ENCODE measurements at regions not wholly inside any gene's neighbourhood (a gene's known extent, or its start where the extent isn't known, plus 50 kb on each side); places are given as distances from the start of the nearest gene placed in this dataset.

DNA sequence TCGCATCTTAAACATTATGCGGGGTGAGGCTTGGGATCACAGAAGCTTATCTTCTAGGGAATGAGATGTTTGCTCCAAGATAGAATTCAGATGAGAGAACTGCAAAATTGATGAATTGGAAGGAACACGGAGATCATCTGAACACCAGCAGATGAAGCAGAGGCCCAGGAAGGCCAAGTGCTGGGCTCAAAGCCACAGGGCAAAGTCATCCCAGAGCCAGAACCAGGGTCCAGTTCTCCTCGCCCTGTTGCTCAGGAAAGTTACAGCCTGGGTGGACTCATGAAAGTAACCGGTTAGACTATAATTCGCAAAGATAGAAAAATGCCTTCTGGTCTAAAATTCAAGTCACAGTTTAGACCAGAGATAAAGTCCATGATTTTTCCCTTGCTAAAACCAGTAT is 456.1 kb upstream of the ID2 start:
- Histone ChIP-seq H3K79me2 (ENCODE audit: insufficient read depth, low read length) (no peaks in the 10 kb centered on the region), H2BK15ac (ENCODE audit: low read depth, low read length) (no peak overlapping the region), H3T11ph (ENCODE audit: low read length) (no peak overlapping the region), H3K23me2 (ENCODE audit: insufficient read length, low read depth, low read length, poor library complexity, severe bottlenecking) (no peaks in the 10 kb centered on the region), H3K23ac (ENCODE audit: insufficient read length, low read depth, low read length) (no peak overlapping the region), H4K5ac (ENCODE audit: insufficient read length, low read depth, low read length) (no peak overlapping the region), H3K4me2 (ENCODE audit: insufficient read depth, insufficient read length, low read length) (no peak overlapping the region), H3K4ac (ENCODE audit: low read depth, low read length) (no peak overlapping the region), H3K9me3 (ENCODE audit: control insufficient read depth, low read depth, low read length) (no peaks in the 10 kb centered on the region), H3K18ac (ENCODE audit: insufficient read length, low read depth, low read length) (no peak overlapping the region), H3K4me1 (ENCODE audit: insufficient read depth, low read length) (no peaks in the 10 kb centered on the region; the same call in 1 of the 2 replicates), H3K27me3 (ENCODE audit: insufficient read depth, low read length) (no peaks in the 10 kb centered on the region), H2AK5ac (ENCODE audit: insufficient read length, low read length) (no peak overlapping the region), H4K8ac (replicated peaks; ENCODE audit: insufficient read length, low read depth, low read length) (no peak overlapping the region), H3K9ac (ENCODE audit: extremely low read depth, insufficient read length, low read length) (no peak overlapping the region), H4K91ac (ENCODE audit: insufficient read length, low read depth, low read length) (no peak overlapping the region), H3K56ac (ENCODE audit: insufficient read length, low read depth, low read length) (no peak overlapping the region), H3K79me1 (ENCODE audit: insufficient read depth, low read depth, low read length, poor library complexity, severe bottlenecking) (no peaks in the 10 kb centered on the region), H4K20me1 (ENCODE audit: control insufficient read depth, insufficient read depth, insufficient read length) (no peaks in the 10 kb centered on the region), H3K27ac (ENCODE audit: insufficient read length, low read depth, low read length) (no peak overlapping the region), H2BK20ac (ENCODE audit: low read depth, low read length, poor library complexity, severe bottlenecking) (no peak overlapping the region), H2BK120ac (ENCODE audit: low read depth, low read length, poor library complexity, severe bottlenecking) (no peak overlapping the region), H3K14ac (ENCODE audit: insufficient read depth, low read length) (no peak overlapping the region), H2BK12ac (ENCODE audit: insufficient read length, low read depth, low read length) (no peak overlapping the region), H2AFZ (ENCODE audit: low read length) (no peak overlapping the region), H2BK5ac (ENCODE audit: insufficient read length, low read length) (no peak overlapping the region)
- H3K4me1 Mint-ChIP-seq: peaks cover 31 to 33% of the 10 kb centered on the region in 2 experiments
- TF ChIP-seq, protein P1, sequence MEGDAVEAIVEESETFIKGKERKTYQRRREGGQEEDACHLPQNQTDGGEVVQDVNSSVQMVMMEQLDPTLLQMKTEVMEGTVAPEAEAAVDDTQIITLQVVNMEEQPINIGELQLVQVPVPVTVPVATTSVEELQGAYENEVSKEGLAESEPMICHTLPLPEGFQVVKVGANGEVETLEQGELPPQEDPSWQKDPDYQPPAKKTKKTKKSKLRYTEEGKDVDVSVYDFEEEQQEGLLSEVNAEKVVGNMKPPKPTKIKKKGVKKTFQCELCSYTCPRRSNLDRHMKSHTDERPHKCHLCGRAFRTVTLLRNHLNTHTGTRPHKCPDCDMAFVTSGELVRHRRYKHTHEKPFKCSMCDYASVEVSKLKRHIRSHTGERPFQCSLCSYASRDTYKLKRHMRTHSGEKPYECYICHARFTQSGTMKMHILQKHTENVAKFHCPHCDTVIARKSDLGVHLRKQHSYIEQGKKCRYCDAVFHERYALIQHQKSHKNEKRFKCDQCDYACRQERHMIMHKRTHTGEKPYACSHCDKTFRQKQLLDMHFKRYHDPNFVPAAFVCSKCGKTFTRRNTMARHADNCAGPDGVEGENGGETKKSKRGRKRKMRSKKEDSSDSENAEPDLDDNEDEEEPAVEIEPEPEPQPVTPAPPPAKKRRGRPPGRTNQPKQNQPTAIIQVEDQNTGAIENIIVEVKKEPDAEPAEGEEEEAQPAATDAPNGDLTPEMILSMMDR (conservative IDR thresholded peaks at IDR 0.05): no peak
- no peak overlapping the region for H3K4me3 Mint-ChIP-seq
- no CpG with 5 or more reads among the region's 6 CpGs for WGBS (ENCODE audit: extremely low coverage, insufficient read length, low lambda C conversion rate)
- peaks cover 3% of the 10 kb centered on the region; the same call in 1 of the 2 replicates for H3K27me3 Mint-ChIP-seq (ENCODE audit: low read depth)
- H3K27ac Mint-ChIP-seq: no peak overlapping the region
- no peak for DNase-seq
- H3K9me3 Mint-ChIP-seq: no peaks in the 10 kb centered on the region; a peak in 1 of 5 replicates
- H3K36me3 Mint-ChIP-seq (ENCODE audit: insufficient read depth in 1 of 3, low read depth in 3 of 3): no peaks in the 10 kb centered on the region; a peak in 2 of 7 replicates

Data from H9 (cell line).